ENCODE measurements at regions not wholly inside any gene's neighbourhood (a gene's known extent, or its start where the extent isn't known, plus 50 kb on each side); places are given as distances from the start of the nearest gene placed in this dataset.
"Not testable (repeated sequence)": the region's sequence is repeated elsewhere in the genome, so short reads cannot be mapped to it uniquely, and the experiment has no call there.

GRCh38 chr10:8830048-8830447 is 775.6 kb downstream of the GATA3 start:
- no peak for DNase-seq

GRCh38 chr10:8830876-8831275 is 776.4 kb downstream of the GATA3 start:
- no peak for DNase-seq

GRCh38 chr10:8835453-8836167 is 781.1 kb downstream of the GATA3 start:
- DNase-seq: no peak

- DNase-seq: no peak
These were observed 785.9 kb downstream of the GATA3 start for GRCh38 chr10:8840356-8840755.

- DNase-seq: no peak
These were observed 789.7 kb downstream of the GATA3 start for GRCh38 chr10:8844141-8844540.

- no peak for DNase-seq
These were observed 798.1 kb downstream of the GATA3 start for GRCh38 chr10:8852546-8852945.

GRCh38 chr10:8853048-8853447 is 798.6 kb downstream of the GATA3 start:
- DNase-seq: no peak

- not testable (repeated sequence) for DNase-seq
These were observed 814.4 kb downstream of the GATA3 start for GRCh38 chr10:8868924-8869323.

GRCh38 chr10:8873310-8873709 is 818.8 kb downstream of the GATA3 start:
- no peak for DNase-seq

GRCh38 chr10:8874268-8874667 is 819.8 kb downstream of the GATA3 start:
- no peak for DNase-seq

- DNase-seq: no peak
These were observed 820.5 kb downstream of the GATA3 start for GRCh38 chr10:8874972-8875371.

GRCh38 chr10:8876171-8876570 is 821.7 kb downstream of the GATA3 start:
- no peak for DNase-seq

GRCh38 chr10:8889538-8889937 is 835.0 kb downstream of the GATA3 start:
- DNase-seq: no peak

- DNase-seq: no peak
These were observed 838.6 kb downstream of the GATA3 start for GRCh38 chr10:8893102-8893501.

GRCh38 chr10:8894148-8894547 is 839.7 kb downstream of the GATA3 start:
- DNase-seq: no peak

- DNase-seq: no peak
These were observed 843.3 kb downstream of the GATA3 start for GRCh38 chr10:8897769-8898168.

GRCh38 chr10:8898745-8899330 is 844.4 kb downstream of the GATA3 start:
- DNase-seq: no peak

GRCh38 chr10:8902926-8903325 is 848.4 kb downstream of the GATA3 start:
- DNase-seq: no peak

GRCh38 chr10:8908013-8908412 is 853.5 kb downstream of the GATA3 start:
- no peak for DNase-seq

GRCh38 chr10:8910314-8910713 is 855.8 kb downstream of the GATA3 start:
- no peak for DNase-seq

GRCh38 chr10:8911032-8911431 is 856.5 kb downstream of the GATA3 start:
- no peak for DNase-seq

- no peak for DNase-seq
These were observed 857.6 kb downstream of the GATA3 start for GRCh38 chr10:8912108-8912507.

GRCh38 chr10:8913720-8914119 is 859.2 kb downstream of the GATA3 start:
- peak; percentile 5 for DNase-seq

- DNase-seq: no peak
These were observed 864.8 kb downstream of the GATA3 start for GRCh38 chr10:8919280-8919679.

GRCh38 chr10:8921568-8921967 is 867.1 kb downstream of the GATA3 start:
- DNase-seq: no peak

Data from CD4-positive, alpha-beta T cell treated with Interleukin-17A for 4 hours (primary cell).